ENCODE measurements at regions not wholly inside any gene's neighbourhood (a gene's known extent, or its start where the extent isn't known, plus 50 kb on each side); places are given as distances from the start of the nearest gene placed in this dataset.

- Histone ChIP-seq H3K4me1 (peaks cover 12% of the 10 kb centered on the region), H3K4me3 (no peak overlapping the region), H3K36me3 (no peaks in the 10 kb centered on the region), H3K9me3 (no peaks in the 10 kb centered on the region), H3K27ac (no peak overlapping the region), H3K27me3 (no peaks in the 10 kb centered on the region)
- WGBS, result 95% methylated on average over 3 of the region's 3 CpGs
- no peak for TF ChIP-seq EP300 (IDR thresholded peaks at IDR 0.05)
- no peak for TF ChIP-seq POLR2A (IDR thresholded peaks at IDR 0.05)
- no peak for TF ChIP-seq CTCF (IDR thresholded peaks at IDR 0.05)
- no peak for TF ChIP-seq POLR2AphosphoS5 (IDR thresholded peaks at IDR 0.05)
- DNase-seq (ENCODE audit: low spot score in 2 of 2), result no peak
Observed at GRCh38 chr10:3229815-3230214, 57.2 kb upstream of the PITRM1 start.

GRCh38 chr10:3228629-3228945 lies 56.0 kb upstream of the PITRM1 start:
- no peak for DNase-seq (ENCODE audit: low spot score in 2 of 2)
- TF ChIP-seq POLR2A (IDR thresholded peaks at IDR 0.05), result no peak
- no peak for TF ChIP-seq EP300 (IDR thresholded peaks at IDR 0.05)
- no peak for TF ChIP-seq POLR2AphosphoS5 (IDR thresholded peaks at IDR 0.05)
- TF ChIP-seq CTCF (IDR thresholded peaks at IDR 0.05), result no peak
- Histone ChIP-seq H3K27ac (no peak overlapping the region), H3K36me3 (no peaks in the 10 kb centered on the region), H3K4me3 (no peak overlapping the region), H3K27me3 (no peaks in the 10 kb centered on the region), H3K4me1 (peaks cover 12% of the 10 kb centered on the region), H3K9me3 (no peaks in the 10 kb centered on the region)
- WGBS, result 91% methylated on average over 10 of the region's 10 CpGs

- H3K36me3 ChIP-seq, result no peaks in the 10 kb centered on the region
- H3K27ac ChIP-seq, result no peak overlapping the region
- no peak for TF ChIP-seq EP300 (IDR thresholded peaks at IDR 0.05)
- no peak for TF ChIP-seq CTCF (IDR thresholded peaks at IDR 0.05)
- no peak for TF ChIP-seq POLR2A (IDR thresholded peaks at IDR 0.05)
- no peak for TF ChIP-seq POLR2AphosphoS5 (IDR thresholded peaks at IDR 0.05)
- WGBS, result 54% methylated on average over 11 of the region's 11 CpGs
- H3K27me3 ChIP-seq, result no peaks in the 10 kb centered on the region
- H3K4me3 ChIP-seq, result no peak overlapping the region
- no peak for DNase-seq (ENCODE audit: low spot score in 2 of 2)
- H3K9me3 ChIP-seq, result no peaks in the 10 kb centered on the region
- peaks cover 12% of the 10 kb centered on the region for H3K4me1 ChIP-seq
Observed at GRCh38 chr10:3226960-3227744, 54.6 kb upstream of the PITRM1 start.

GRCh38 chr10:3225561-3225960 lies 53.0 kb upstream of the PITRM1 start:
- no peaks in the 10 kb centered on the region for H3K36me3 ChIP-seq
- WGBS, result 54% methylated on average over 3 of the region's 3 CpGs
- H3K4me3 ChIP-seq, result no peak overlapping the region
- H3K27me3 ChIP-seq, result no peaks in the 10 kb centered on the region
- peaks cover 12% of the 10 kb centered on the region for H3K4me1 ChIP-seq
- H3K27ac ChIP-seq, result no peak overlapping the region
- no peak for DNase-seq (ENCODE audit: low spot score in 2 of 2)
- no peaks in the 10 kb centered on the region for H3K9me3 ChIP-seq
- TF ChIP-seq CTCF (IDR thresholded peaks at IDR 0.05) (no peak), POLR2A (IDR thresholded peaks at IDR 0.05) (no peak), EP300 (IDR thresholded peaks at IDR 0.05) (no peak), POLR2AphosphoS5 (IDR thresholded peaks at IDR 0.05) (no peak)

- no peak for DNase-seq (ENCODE audit: low spot score in 2 of 2)
- WGBS, result 100% methylated on average over 3 of the region's 3 CpGs
- Histone ChIP-seq H3K27me3 (no peaks in the 10 kb centered on the region), H3K27ac (no peak overlapping the region), H3K4me3 (no peak overlapping the region), H3K4me1 (peaks cover 12% of the 10 kb centered on the region), H3K36me3 (no peaks in the 10 kb centered on the region), H3K9me3 (no peaks in the 10 kb centered on the region)
- TF ChIP-seq CTCF (IDR thresholded peaks at IDR 0.05) (no peak), POLR2AphosphoS5 (IDR thresholded peaks at IDR 0.05) (no peak), EP300 (IDR thresholded peaks at IDR 0.05) (no peak), POLR2A (IDR thresholded peaks at IDR 0.05) (no peak)
Observed at GRCh38 chr10:3224241-3224640, 51.7 kb upstream of the PITRM1 start.

Data from suprapubic skin (tissue), 4 donors.